ENCODE measurements at regions not wholly inside any gene's neighbourhood (a gene's known extent, or its start where the extent isn't known, plus 50 kb on each side); places are given as distances from the start of the nearest gene placed in this dataset.

DNA sequence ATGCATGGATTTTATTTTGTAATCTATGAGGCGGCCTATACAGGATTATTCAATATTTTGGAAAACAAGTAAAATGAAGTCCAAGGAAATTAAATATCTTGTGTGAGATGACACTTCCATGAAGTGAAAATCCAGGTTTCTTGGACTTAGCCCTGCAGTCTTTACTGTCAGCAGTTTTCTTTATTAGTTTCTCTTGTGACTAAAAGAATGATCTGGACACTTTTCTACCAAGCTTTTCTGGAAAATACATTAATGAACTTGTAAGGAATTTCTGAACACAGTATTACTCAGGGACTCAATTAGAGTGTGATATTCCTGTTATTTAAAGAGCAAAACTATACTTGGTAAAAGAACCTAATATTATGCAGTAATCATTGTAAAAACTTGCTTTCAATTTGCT lies 610.4 kb upstream of the SLC8A1 start:
- no peak overlapping the region for H3K27ac ChIP-seq (ENCODE audit: low read depth, low read length)
- no peak overlapping the region for H3K9ac ChIP-seq (ENCODE audit: low read length)
- no peak for TF ChIP-seq EZH2 (IDR thresholded peaks at IDR 0.05; ENCODE audit: insufficient read depth, low read length)
- TF ChIP-seq CTCF (IDR thresholded peaks at IDR 0.05; ENCODE audit: insufficient read depth, low read depth, low read length), result no peak
- DNase-seq (ENCODE audit: low read depth) (no peak), FAIRE-seq (no peak)
- no peaks in the 10 kb centered on the region for H4K20me1 ChIP-seq (ENCODE audit: insufficient read depth, low read length)
- H3K36me3 ChIP-seq (ENCODE audit: insufficient read depth, low read length), result no peaks in the 10 kb centered on the region
- no peak overlapping the region for H3K27ac Mint-ChIP-seq (ENCODE audit: unreplicated experiment)
- no peak overlapping the region for H2AFZ ChIP-seq (ENCODE audit: low read depth, low read length)
- H3K4me2 ChIP-seq (ENCODE audit: low read length), result no peak overlapping the region
- H3K27me3 Mint-ChIP-seq (ENCODE audit: low read depth, unreplicated experiment), result no peaks in the 10 kb centered on the region
- no peak overlapping the region for H3K4me3 Mint-ChIP-seq (ENCODE audit: unreplicated experiment)
- H3K4me3 ChIP-seq (ENCODE audit: insufficient read depth, low read depth, low read length), result no peak overlapping the region
- no peaks in the 10 kb centered on the region for H3K9me3 Mint-ChIP-seq (ENCODE audit: unreplicated experiment)
- no peaks in the 10 kb centered on the region for H3K4me1 Mint-ChIP-seq (ENCODE audit: low read depth, unreplicated experiment)
- H3K9me3 ChIP-seq (ENCODE audit: insufficient read depth, low read depth, low read length), result no peaks in the 10 kb centered on the region
- H3K36me3 Mint-ChIP-seq (ENCODE audit: low read depth, unreplicated experiment), result no peaks in the 10 kb centered on the region
- H3K79me2 ChIP-seq (ENCODE audit: insufficient read depth, low read length), result no peaks in the 10 kb centered on the region
- peaks cover 2% of the 10 kb centered on the region for H3K27me3 ChIP-seq (ENCODE audit: insufficient read depth, low read length)
- H3K4me1 ChIP-seq (ENCODE audit: insufficient read depth, low read length), result no peaks in the 10 kb centered on the region

DNA sequence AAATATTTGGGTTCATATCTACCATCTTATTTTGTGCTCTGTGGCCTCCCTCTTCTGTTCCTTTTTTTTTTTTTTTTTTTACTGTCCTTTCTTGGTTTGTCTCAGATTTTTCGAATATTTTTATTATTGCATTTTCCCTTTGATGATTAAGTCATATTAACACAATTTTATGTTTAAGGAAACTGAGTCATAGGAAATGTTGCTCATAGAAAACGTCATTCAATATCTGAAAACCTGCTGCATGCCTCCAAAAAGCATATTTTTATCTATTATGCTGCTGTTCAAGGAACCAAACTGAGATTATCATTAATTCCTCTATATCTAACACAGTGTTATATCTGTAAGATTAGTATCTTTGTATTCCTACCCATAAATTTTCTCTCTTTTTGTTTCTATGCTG lies 614.3 kb upstream of the SLC8A1 start:
- Mint-ChIP-seq H3K4me1 (ENCODE audit: low read depth, unreplicated experiment) (no peaks in the 10 kb centered on the region), H3K27ac (ENCODE audit: unreplicated experiment) (no peak overlapping the region), H3K9me3 (ENCODE audit: unreplicated experiment) (no peaks in the 10 kb centered on the region), H3K36me3 (ENCODE audit: low read depth, unreplicated experiment) (no peaks in the 10 kb centered on the region), H3K27me3 (ENCODE audit: low read depth, unreplicated experiment) (no peaks in the 10 kb centered on the region), H3K4me3 (ENCODE audit: unreplicated experiment) (no peak overlapping the region)
- H3K4me2 ChIP-seq (ENCODE audit: low read length), result no peak overlapping the region
- no peaks in the 10 kb centered on the region for H3K27me3 ChIP-seq (ENCODE audit: insufficient read depth, low read length)
- FAIRE-seq (no peak), DNase-seq (ENCODE audit: low read depth) (no peak)
- H3K36me3 ChIP-seq (ENCODE audit: insufficient read depth, low read length), result no peaks in the 10 kb centered on the region
- H3K4me1 ChIP-seq (ENCODE audit: insufficient read depth, low read length), result no peaks in the 10 kb centered on the region
- no peaks in the 10 kb centered on the region for H3K9me3 ChIP-seq (ENCODE audit: insufficient read depth, low read depth, low read length)
- no peak overlapping the region for H3K9ac ChIP-seq (ENCODE audit: low read length)
- no peaks in the 10 kb centered on the region for H4K20me1 ChIP-seq (ENCODE audit: insufficient read depth, low read length)
- H3K4me3 ChIP-seq (ENCODE audit: insufficient read depth, low read depth, low read length), result no peak overlapping the region
- no peak for TF ChIP-seq EZH2 (IDR thresholded peaks at IDR 0.05; ENCODE audit: insufficient read depth, low read length)
- no peak for TF ChIP-seq CTCF (IDR thresholded peaks at IDR 0.05; ENCODE audit: insufficient read depth, low read depth, low read length)
- H3K79me2 ChIP-seq (ENCODE audit: insufficient read depth, low read length), result no peaks in the 10 kb centered on the region
- no peak overlapping the region for H3K27ac ChIP-seq (ENCODE audit: low read depth, low read length)
- H2AFZ ChIP-seq (ENCODE audit: low read depth, low read length), result no peak overlapping the region

DNA sequence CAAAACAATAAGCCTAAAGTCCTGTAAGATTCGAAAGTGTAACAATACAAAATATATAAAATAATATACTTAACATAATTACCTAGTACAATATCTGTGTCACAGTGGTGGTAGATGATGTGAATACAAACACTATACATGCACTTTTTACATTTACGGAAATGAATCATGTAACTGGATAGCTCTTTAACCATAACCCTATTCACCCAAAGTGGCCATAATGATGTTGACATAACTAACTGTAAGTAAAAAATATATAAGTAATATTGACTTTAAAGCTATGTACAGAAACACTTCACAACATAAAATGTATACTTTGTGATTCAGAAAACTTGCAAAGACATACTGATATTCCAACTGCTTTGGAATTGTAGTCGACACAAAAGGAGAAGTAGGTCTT lies 616.9 kb upstream of the SLC8A1 start:
- Histone ChIP-seq H3K4me1 (ENCODE audit: insufficient read depth, low read length) (no peaks in the 10 kb centered on the region), H2AFZ (ENCODE audit: low read depth, low read length) (no peak overlapping the region), H3K9ac (ENCODE audit: low read length) (no peak overlapping the region), H3K4me2 (ENCODE audit: low read length) (no peak overlapping the region), H3K36me3 (ENCODE audit: insufficient read depth, low read length) (no peaks in the 10 kb centered on the region), H3K27ac (ENCODE audit: low read depth, low read length) (no peak overlapping the region), H3K27me3 (ENCODE audit: insufficient read depth, low read length) (no peaks in the 10 kb centered on the region), H3K79me2 (ENCODE audit: insufficient read depth, low read length) (no peaks in the 10 kb centered on the region), H3K9me3 (ENCODE audit: insufficient read depth, low read depth, low read length) (no peaks in the 10 kb centered on the region), H3K4me3 (ENCODE audit: insufficient read depth, low read depth, low read length) (no peak overlapping the region), H4K20me1 (ENCODE audit: insufficient read depth, low read length) (no peaks in the 10 kb centered on the region)
- DNase-seq (ENCODE audit: low read depth) (no peak), FAIRE-seq (no peak)
- Mint-ChIP-seq H3K9me3 (ENCODE audit: unreplicated experiment) (no peaks in the 10 kb centered on the region), H3K4me1 (ENCODE audit: low read depth, unreplicated experiment) (no peaks in the 10 kb centered on the region), H3K4me3 (ENCODE audit: unreplicated experiment) (no peak overlapping the region), H3K27ac (ENCODE audit: unreplicated experiment) (no peak overlapping the region), H3K27me3 (ENCODE audit: low read depth, unreplicated experiment) (no peaks in the 10 kb centered on the region), H3K36me3 (ENCODE audit: low read depth, unreplicated experiment) (no peaks in the 10 kb centered on the region)
- no peak for TF ChIP-seq CTCF (IDR thresholded peaks at IDR 0.05; ENCODE audit: insufficient read depth, low read depth, low read length)
- no peak for TF ChIP-seq EZH2 (IDR thresholded peaks at IDR 0.05; ENCODE audit: insufficient read depth, low read length)

Measured in astrocyte (in vitro differentiated cells and primary cell).